HG03521 (cell line): ENCODE measurements at regions not wholly inside any gene's neighbourhood (a gene's known extent, or its start where the extent isn't known, plus 50 kb on each side); places are given as distances from the start of the nearest gene placed in this dataset.

Source experiments
- ATAC-seq: cut with Tn5 transposase; IDR thresholded peaks from one replicate; pipeline ENCODE4 v1.9.1; 2021; ENCODE audit warnings: mild to moderate bottlenecking, moderate library complexity; ENCODE audit not compliant: unreplicated experiment

- no peak for ATAC-seq
Measured at GRCh38 chr4:18840481-18840880, 818.9 kb upstream of the LCORL start.

- ATAC-seq = no peak
Measured at GRCh38 chr4:18816228-18816895, 794.8 kb upstream of the LCORL start.

- no peak for ATAC-seq
Measured at GRCh38 chr4:18815779-18816173, 794.2 kb upstream of the LCORL start.

GRCh38 chr4:18815081-18815778 is 793.7 kb upstream of the LCORL start:
- ATAC-seq = no peak

GRCh38 chr4:18813771-18814170 is 792.2 kb upstream of the LCORL start:
- ATAC-seq = no peak

- ATAC-seq = no peak
Measured at GRCh38 chr4:18813055-18813454, 791.5 kb upstream of the LCORL start.

- no peak for ATAC-seq
Measured at GRCh38 chr4:18803781-18804180, 782.2 kb upstream of the LCORL start.

- ATAC-seq = no peak
Measured at GRCh38 chr4:18798123-18798522, 776.6 kb upstream of the LCORL start.

GRCh38 chr4:18795794-18796193 is 774.2 kb upstream of the LCORL start:
- ATAC-seq = no peak

- ATAC-seq = no peak
Measured at GRCh38 chr4:18777190-18777930, 755.8 kb upstream of the LCORL start.

GRCh38 chr4:18767921-18768320 is 746.4 kb upstream of the LCORL start:
- no peak for ATAC-seq

GRCh38 chr4:18756671-18757070 is 735.1 kb upstream of the LCORL start:
- no peak for ATAC-seq

- ATAC-seq = no peak
Measured at GRCh38 chr4:18754180-18754579, 732.6 kb upstream of the LCORL start.

- no peak for ATAC-seq
Measured at GRCh38 chr4:18751083-18751482, 729.5 kb upstream of the LCORL start.

- ATAC-seq = no peak
Measured at GRCh38 chr4:18749391-18749790, 727.8 kb upstream of the LCORL start.

GRCh38 chr4:18736551-18736950 is 715.0 kb upstream of the LCORL start:
- no peak for ATAC-seq

- no peak for ATAC-seq
Measured at GRCh38 chr4:18735740-18736268, 714.2 kb upstream of the LCORL start.

GRCh38 chr4:18734405-18734804 is 712.9 kb upstream of the LCORL start:
- no peak for ATAC-seq

- no peak for ATAC-seq
Measured at GRCh38 chr4:18733961-18734360, 712.4 kb upstream of the LCORL start.

GRCh38 chr4:18722748-18723191 is 701.2 kb upstream of the LCORL start:
- ATAC-seq = no peak

- ATAC-seq = no peak
Measured at GRCh38 chr4:18698119-18698883, 676.7 kb upstream of the LCORL start.
